GM06990 (cell line): ENCODE measurements at regions not wholly inside any gene's neighbourhood (a gene's known extent, or its start where the extent isn't known, plus 50 kb on each side); places are given as distances from the start of the nearest gene placed in this dataset.

Source experiments
- DNase-seq: peaks from one replicate; pipeline ENCODE4 v3.0.0-alpha.2; 2011; ENCODE audit not compliant: insufficient read length; ENCODE audit errors: extremely low read depth
- H3K27me3 ChIP-seq: replicated peaks from 2 replicates; pipeline ENCODE4 v1.6.0; 2011; ENCODE audit warnings: low read length; ENCODE audit not compliant: control insufficient read depth, insufficient read depth
- H3K36me3 ChIP-seq: 2 replicates; pipeline ENCODE4 v1.5.1; 2011; ENCODE audit warnings: low read length; ENCODE audit not compliant: control insufficient read depth, insufficient read depth
- H3K4me3 ChIP-seq: replicated peaks from 2 replicates; pipeline ENCODE4 v1.5.1; 2011; ENCODE audit warnings: low read depth, mild to moderate bottlenecking, control low read depth, low read length
- TF ChIP-seq, protein P1 (sequence below): IDR thresholded peaks from 2 replicates; pipeline ENCODE4 v1.5.1; 2011; ENCODE audit warnings: low read length, control low read depth, mild to moderate bottlenecking, inconsistent platforms; ENCODE audit not compliant: insufficient read depth, poor library complexity, severe bottlenecking

- no peak for DNase-seq
- no peaks in the 10 kb centered on the region for H3K36me3 ChIP-seq
- H3K4me3 ChIP-seq = no peak overlapping the region
- no peaks in the 10 kb centered on the region; the same call in 1 of the 2 replicates for H3K27me3 ChIP-seq
- TF ChIP-seq, protein P1, sequence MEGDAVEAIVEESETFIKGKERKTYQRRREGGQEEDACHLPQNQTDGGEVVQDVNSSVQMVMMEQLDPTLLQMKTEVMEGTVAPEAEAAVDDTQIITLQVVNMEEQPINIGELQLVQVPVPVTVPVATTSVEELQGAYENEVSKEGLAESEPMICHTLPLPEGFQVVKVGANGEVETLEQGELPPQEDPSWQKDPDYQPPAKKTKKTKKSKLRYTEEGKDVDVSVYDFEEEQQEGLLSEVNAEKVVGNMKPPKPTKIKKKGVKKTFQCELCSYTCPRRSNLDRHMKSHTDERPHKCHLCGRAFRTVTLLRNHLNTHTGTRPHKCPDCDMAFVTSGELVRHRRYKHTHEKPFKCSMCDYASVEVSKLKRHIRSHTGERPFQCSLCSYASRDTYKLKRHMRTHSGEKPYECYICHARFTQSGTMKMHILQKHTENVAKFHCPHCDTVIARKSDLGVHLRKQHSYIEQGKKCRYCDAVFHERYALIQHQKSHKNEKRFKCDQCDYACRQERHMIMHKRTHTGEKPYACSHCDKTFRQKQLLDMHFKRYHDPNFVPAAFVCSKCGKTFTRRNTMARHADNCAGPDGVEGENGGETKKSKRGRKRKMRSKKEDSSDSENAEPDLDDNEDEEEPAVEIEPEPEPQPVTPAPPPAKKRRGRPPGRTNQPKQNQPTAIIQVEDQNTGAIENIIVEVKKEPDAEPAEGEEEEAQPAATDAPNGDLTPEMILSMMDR = no peak
Observed at GRCh38 chr16:82395212-82395611, 225.2 kb upstream of the MPHOSPH6 start.

DNA sequence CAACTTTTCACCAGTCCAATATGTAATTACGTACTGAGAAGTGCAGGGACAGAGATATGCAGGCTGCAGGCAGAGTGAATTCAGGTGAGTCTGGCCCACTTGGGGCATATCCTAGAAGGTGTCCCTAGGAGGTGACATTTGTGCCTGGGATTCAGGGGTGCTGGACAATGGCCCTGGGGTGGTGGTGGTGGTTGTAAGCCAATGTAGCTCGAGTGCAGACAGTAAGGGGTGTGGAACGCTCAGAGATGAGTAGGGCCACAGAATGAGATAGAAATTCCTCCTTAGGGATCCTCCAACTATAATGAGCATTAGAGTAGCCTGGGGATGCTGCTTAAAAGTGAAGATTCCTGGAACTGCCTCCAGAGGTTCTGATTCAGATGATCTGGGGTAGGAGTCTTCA, 221.7 kb upstream of the MPHOSPH6 start:
- Histone ChIP-seq H3K4me3 (no peak overlapping the region), H3K36me3 (no peaks in the 10 kb centered on the region), H3K27me3 (no peaks in the 10 kb centered on the region)
- DNase-seq = no peak
- TF ChIP-seq, protein P1 = no peak

GRCh38 chr16:82389956-82390650, 220.1 kb upstream of the MPHOSPH6 start:
- no peak for DNase-seq
- Histone ChIP-seq H3K36me3 (no peaks in the 10 kb centered on the region), H3K27me3 (no peaks in the 10 kb centered on the region), H3K4me3 (no peak overlapping the region)
- TF ChIP-seq, protein P1 = no peak

- TF ChIP-seq, protein P1 = no peak
- H3K4me3 ChIP-seq = no peak overlapping the region
- H3K36me3 ChIP-seq = no peaks in the 10 kb centered on the region
- no peaks in the 10 kb centered on the region for H3K27me3 ChIP-seq
- DNase-seq = no peak
Observed at GRCh38 chr16:82386761-82387160, 216.7 kb upstream of the MPHOSPH6 start.

GRCh38 chr16:82384949-82385348, 214.9 kb upstream of the MPHOSPH6 start:
- H3K4me3 ChIP-seq = no peak overlapping the region
- no peaks in the 10 kb centered on the region for H3K27me3 ChIP-seq
- TF ChIP-seq, protein P1 = no peak
- no peak for DNase-seq
- H3K36me3 ChIP-seq = no peaks in the 10 kb centered on the region

DNA sequence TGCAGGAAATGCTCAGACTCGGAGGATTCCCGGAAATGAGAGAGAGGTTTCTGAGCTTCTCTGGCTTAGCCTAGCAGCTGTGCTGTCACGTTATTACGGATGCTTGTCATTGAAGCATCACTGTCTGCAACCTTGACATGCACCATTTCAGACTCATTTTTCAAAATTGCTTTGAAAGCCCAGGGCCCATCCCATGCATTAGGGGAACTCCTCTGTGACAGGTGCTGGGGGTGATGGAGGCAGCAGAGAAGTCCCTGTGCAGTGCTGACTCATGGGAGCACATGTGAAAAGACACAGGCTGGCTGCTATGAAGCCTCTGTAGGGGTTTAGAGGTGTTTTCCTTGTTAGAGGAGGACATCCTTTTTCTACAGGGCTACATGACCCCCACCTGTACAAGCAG, 214.0 kb upstream of the MPHOSPH6 start:
- Histone ChIP-seq H3K27me3 (no peaks in the 10 kb centered on the region), H3K36me3 (no peaks in the 10 kb centered on the region), H3K4me3 (no peak overlapping the region)
- DNase-seq = peak; percentile 24
- TF ChIP-seq, protein P1 = no peak
